Fibroblast of pulmonary artery (primary cell): ENCODE measurements at regions not wholly inside any gene's neighbourhood (a gene's known extent, or its start where the extent isn't known, plus 50 kb on each side); places are given as distances from the start of the nearest gene placed in this dataset.
A peak's percentile ranks its signal among the peaks of the same experiment; 100 is the strongest.

Source experiments
- DNase-seq: peaks from one replicate; pipeline ENCODE4 v3.0.0-alpha.2; 2010; ENCODE audit warnings: low read depth
- H3K4me3 ChIP-seq: replicated peaks from 2 replicates; pipeline ENCODE4 v1.5.1; 2011; ENCODE audit warnings: low read depth, mild to moderate bottlenecking, control low read depth, low read length, moderate library complexity
- CTCF ChIP-seq: IDR thresholded peaks from 2 replicates; pipeline ENCODE4 v1.5.1; 2011; ENCODE audit warnings: mild to moderate bottlenecking, control low read depth, low read length, inconsistent platforms; ENCODE audit errors: missing control alignments

- no peak for TF ChIP-seq CTCF
- H3K4me3 ChIP-seq, result no peak overlapping the region
- no peak for DNase-seq
Measured at GRCh38 chr6:5909721-5910120, 97.0 kb downstream of the NRN1 start.

- H3K4me3 ChIP-seq, result no peak overlapping the region
- no peak for DNase-seq
- no peak for TF ChIP-seq CTCF
Measured at GRCh38 chr6:5906842-5907241, 99.9 kb downstream of the NRN1 start.

GRCh38 chr6:5906340-5906670, 100.4 kb downstream of the NRN1 start:
- TF ChIP-seq CTCF, result no peak
- DNase-seq, result no peak
- no peak overlapping the region for H3K4me3 ChIP-seq

- DNase-seq, result peak; percentile 71
- TF ChIP-seq CTCF, result no peak
- no peak overlapping the region for H3K4me3 ChIP-seq
Measured at GRCh38 chr6:5905431-5906339, 101.0 kb downstream of the NRN1 start.

GRCh38 chr6:5904532-5904931, 102.2 kb downstream of the NRN1 start:
- no peak for TF ChIP-seq CTCF
- no peak for DNase-seq

GRCh38 chr6:5899216-5900045, 107.3 kb downstream of the NRN1 start:
- DNase-seq, result no peak
- no peak overlapping the region for H3K4me3 ChIP-seq
- no peak for TF ChIP-seq CTCF

More at GRCh38 chr6:5904532-5904931, 102.2 kb downstream of the NRN1 start:
- no peak overlapping the region for H3K4me3 ChIP-seq
